ENCODE measurements at regions not wholly inside any gene's neighbourhood (a gene's known extent, or its start where the extent isn't known, plus 50 kb on each side); places are given as distances from the start of the nearest gene placed in this dataset.
"Not testable (repeated sequence)": the region's sequence is repeated elsewhere in the genome, so short reads cannot be mapped to it uniquely, and the experiment has no call there.

DNA sequence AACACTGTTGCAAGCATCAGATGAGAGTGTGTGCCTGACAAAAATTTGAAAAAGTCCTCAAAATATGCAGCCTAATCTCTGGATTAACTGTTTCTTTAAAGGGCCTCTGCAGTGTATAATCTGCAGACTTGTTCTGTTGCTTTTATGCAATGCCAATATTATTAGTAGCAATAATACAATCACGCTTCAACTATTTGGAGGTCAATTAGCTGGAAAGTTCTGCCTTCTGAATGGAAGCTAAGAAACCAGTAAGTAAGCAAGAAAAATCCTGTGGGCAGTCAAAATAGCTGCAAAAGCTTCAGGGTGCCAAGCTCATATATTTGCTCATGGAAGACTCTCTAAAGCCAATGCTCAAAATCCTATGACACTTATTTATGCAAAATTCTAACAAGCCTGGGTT lies 153.2 kb upstream of the NR2F2 start:
- no peak for DNase-seq (ENCODE audit: low read depth)

- no peak for DNase-seq (ENCODE audit: low read depth)
These were observed 150.3 kb upstream of the NR2F2 start for GRCh38 chr15:96180087-96180748.

GRCh38 chr15:96181217-96181616 lies 149.3 kb upstream of the NR2F2 start:
- no peak for DNase-seq (ENCODE audit: low read depth)

DNA sequence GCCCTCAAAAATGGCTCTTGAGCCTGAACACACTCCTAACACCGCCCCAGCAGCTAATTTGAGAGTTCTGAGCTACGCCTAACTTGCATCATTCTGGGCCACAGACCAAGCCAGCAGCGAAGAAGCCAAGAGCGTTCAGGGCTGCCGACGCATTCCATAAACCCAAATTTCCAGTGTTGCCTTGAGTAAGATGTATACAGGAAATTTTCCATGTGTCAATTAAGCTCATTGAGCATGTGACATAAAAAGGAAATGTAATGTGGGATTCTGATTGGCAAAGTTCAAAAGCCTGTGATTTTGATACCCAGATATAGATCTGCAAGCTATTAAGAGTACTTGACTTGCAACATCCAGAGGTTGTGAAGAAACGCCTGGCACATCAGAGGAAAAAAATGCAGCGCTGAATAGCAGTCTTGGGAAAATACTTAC lies 148.6 kb upstream of the NR2F2 start:
- DNase-seq (ENCODE audit: low read depth): no peak

- no peak for DNase-seq (ENCODE audit: low read depth)
These were observed 147.6 kb upstream of the NR2F2 start for GRCh38 chr15:96182736-96183513.

GRCh38 chr15:96183514-96183850 lies 147.0 kb upstream of the NR2F2 start:
- DNase-seq (ENCODE audit: low read depth): no peak

DNA sequence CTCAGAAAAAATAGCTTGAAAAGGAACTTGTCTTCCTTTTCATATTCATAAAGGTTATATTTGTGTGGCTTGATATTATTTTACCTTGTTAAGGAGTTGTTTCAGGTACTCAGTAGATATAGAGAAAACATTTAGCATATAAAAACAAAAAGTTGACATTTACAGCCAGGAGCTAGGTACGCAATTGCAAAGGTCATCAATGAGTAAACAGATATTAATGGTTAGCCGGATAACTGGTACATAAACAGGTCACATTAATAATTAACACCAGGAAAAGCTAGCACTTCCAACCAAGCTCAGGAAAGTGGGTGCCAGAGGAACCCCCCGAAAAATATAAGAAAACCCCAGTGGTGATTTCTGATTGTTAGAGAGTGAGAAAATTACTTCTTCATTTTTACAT lies 146.6 kb upstream of the NR2F2 start:
- no peak for DNase-seq (ENCODE audit: low read depth)

DNA sequence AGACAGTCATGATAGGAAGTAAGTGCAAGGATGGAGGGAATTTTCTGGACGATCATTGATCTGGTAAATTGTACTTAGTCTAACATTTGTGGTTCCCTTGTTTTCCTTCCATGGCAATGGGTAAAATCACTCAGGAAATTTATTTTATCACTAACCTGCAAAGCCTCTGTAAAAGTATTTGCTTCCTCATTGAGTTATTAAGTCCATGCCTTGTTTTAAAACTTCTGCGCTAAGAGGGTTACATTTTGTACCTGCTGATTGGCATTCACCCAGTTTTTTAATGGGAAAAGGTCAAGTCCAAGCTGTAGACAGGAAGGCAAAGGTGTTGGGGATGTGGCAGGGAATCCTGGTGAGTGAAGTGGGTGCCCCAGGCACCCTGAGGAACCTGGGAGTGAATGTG lies 146.2 kb upstream of the NR2F2 start:
- no peak for DNase-seq (ENCODE audit: low read depth)

- no peak for DNase-seq (ENCODE audit: low read depth)
These were observed 144.4 kb upstream of the NR2F2 start for GRCh38 chr15:96186105-96186504.

DNA sequence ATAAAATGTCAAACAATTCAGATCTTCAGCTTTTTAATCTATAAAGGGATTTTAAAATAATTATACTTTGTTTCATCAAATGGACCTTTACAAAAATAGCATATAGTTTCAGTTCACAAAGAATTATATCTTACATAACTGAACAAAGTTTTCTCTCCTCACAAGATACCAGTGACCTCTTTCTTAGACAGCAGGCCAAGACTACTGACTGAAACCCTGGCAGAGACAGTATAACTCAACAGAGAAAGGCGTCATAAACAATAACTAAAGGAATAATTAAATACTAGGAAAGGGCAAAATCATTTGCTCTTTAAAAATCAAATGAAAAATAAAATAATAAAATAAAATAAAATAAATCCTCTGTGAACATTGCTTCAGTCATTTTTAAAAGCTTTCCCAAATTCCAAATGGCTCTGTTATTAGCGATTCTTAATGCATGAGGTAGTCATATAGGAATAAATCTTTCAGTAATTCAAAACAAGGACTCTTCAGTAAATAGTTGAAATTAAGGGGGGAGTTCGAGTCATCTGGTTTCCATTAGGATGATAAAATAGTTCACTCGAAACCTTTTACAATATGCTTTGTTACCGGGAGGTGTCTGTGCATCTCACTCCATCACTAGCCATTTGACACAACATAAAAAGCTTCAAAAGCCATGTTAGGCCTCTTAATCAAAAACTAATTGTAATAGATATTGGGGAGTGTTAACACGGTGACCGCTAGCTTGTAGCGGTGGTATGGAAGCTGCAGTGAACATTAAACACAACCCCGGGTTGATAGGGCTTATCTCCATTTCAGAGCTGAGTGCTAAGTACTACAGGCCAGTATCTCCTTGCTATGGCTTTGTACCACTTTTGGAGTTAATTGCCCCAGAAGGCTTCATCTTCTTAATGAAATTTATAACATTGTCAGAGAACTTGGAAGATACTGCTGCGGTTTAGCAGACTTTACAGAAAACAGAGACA lies 142.9 kb upstream of the NR2F2 start:
- DNase-seq (ENCODE audit: low read depth): no peak

DNA sequence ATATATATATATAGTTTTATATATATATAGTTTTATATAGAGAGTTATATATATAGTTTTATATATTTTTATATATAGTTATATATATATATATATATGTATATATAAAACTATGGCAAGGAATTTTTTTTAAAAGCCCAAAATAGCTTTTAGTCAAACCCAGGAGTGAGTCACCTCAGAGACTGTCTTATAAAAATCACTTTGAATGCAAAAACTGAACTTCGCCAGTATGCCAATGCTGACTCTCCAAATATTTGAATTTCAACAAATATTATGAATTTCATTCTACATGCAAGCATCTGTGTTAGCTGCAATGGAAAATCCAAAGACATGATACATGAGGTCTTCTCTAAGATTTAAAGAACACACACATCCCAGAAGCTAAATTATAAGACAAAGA lies 132.8 kb upstream of the NR2F2 start:
- no peak for DNase-seq (ENCODE audit: low read depth)

- no peak for DNase-seq (ENCODE audit: low read depth)
These were observed 131.4 kb upstream of the NR2F2 start for GRCh38 chr15:96199111-96199510.

GRCh38 chr15:96200357-96200967 lies 130.0 kb upstream of the NR2F2 start:
- no peak for DNase-seq (ENCODE audit: low read depth)

- no peak for DNase-seq (ENCODE audit: low read depth)
These were observed 128.8 kb upstream of the NR2F2 start for GRCh38 chr15:96201696-96202095.

DNA sequence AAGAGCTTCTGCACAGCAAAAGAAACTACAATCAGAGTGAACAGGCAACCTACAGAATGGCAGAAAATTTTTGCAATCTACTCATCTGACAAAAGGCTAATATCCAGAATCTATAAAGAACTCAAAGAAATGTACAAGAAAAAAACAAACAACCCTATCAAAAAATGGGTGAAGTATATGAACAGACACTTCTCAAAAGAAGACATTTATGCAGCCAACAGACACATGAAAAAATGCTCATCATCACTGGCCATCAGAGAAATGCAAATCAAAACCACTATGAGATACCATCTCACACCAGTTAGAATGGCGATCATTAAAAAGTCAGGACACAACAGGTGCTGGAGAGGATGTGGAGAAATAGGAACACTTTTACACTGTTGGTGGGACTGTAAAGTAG lies 124.9 kb upstream of the NR2F2 start:
- DNase-seq (ENCODE audit: low read depth): not testable (repeated sequence)

DNA sequence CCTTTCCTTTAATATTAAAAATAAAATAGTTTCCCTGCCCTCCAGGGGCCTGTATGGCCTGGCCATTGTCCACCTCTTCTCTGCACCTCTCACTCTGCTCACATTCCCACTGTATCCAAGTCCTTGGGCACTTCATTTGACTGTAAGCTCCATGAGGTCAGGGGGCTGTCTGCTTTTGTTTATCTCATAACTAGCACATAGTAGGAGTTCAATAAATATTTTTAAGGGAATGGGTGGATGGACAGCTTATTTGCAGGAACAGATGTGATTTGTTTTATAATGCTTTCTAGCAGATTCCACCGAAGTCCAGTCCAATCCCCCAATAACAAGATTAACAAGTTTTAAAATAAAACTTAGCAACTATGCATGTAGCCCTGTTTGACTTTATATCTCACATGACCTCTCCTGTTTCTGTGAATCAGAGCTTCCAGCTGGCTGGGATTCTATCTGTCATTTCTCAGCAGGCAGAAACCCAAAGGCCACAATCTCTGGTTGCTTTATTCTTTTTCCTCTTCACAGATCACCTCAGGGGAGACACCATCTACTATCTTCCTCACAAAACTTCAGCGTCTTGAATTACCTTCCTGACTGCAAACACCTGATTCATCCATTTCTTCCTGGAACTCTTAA lies 123.0 kb upstream of the NR2F2 start:
- no peak for DNase-seq (ENCODE audit: low read depth)

- no peak for DNase-seq (ENCODE audit: low read depth)
These were observed 121.2 kb upstream of the NR2F2 start for GRCh38 chr15:96209285-96209735.

- no peak for DNase-seq (ENCODE audit: low read depth)
These were observed 117.5 kb upstream of the NR2F2 start for GRCh38 chr15:96213045-96213444.

GRCh38 chr15:96213896-96214295 lies 116.6 kb upstream of the NR2F2 start:
- no peak for DNase-seq (ENCODE audit: low read depth)

DNA sequence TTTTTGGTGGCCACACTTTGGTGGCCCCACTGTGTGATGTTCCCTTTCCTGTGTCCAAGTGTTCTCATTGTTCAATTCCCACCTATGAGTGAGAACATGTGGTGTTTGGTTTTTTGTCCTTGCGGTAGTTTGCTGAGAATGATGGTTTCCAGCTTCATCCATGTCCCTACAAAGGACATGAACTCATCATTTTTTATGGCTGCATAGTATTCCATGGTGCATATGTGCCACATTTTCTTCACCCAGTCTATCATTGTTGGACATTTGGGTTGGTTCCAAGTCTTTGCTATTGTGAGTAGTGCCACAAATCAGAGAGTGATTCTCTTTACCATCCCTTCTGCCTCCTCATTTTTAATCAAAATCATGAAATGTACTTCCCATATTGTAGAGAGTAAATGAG lies 114.0 kb upstream of the NR2F2 start:
- not testable (repeated sequence) for DNase-seq (ENCODE audit: low read depth)

DNA sequence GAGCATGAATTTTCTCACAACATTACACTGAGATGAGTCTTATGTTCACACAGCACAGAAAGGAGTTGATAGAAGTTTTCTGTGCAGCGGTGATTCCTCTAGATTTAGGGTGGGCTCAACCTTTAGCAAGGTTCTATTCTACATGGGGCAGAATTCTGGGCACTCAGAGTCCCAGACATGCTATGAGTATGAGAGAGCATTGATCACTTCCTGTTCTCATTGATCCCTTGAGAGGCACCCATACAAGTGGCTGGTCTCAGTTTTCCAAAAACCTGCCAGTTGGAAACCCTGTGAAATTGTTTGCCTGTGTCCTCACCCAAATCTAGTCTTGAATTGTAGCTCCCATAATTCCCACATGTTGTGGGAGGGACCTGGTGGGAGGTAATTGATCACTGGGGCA lies 112.5 kb upstream of the NR2F2 start:
- no peak for DNase-seq (ENCODE audit: low read depth)

All from stimulated activated CD8-positive, alpha-beta memory T cell treated with anti-CD3 and anti-CD28 coated beads, Interleukin-7, amount 100 ng/mL, for 24 hours (primary cell).